Activated T-helper 1 cell treated with anti-CD3 and anti-CD28 coated beads, Interleukin-2, amount 50 U/mL, for 16 hours (primary cell): ENCODE measurements at regions not wholly inside any gene's neighbourhood (a gene's known extent, or its start where the extent isn't known, plus 50 kb on each side); places are given as distances from the start of the nearest gene placed in this dataset.

ENCODE experiments used
- DNase-seq, 2 donors: peaks; one replicate each; pipeline ENCODE4 v3.0.0-alpha.2; 2020; ENCODE audit warnings: low read depth in 1 of 2, low spot score in 1 of 2

DNA sequence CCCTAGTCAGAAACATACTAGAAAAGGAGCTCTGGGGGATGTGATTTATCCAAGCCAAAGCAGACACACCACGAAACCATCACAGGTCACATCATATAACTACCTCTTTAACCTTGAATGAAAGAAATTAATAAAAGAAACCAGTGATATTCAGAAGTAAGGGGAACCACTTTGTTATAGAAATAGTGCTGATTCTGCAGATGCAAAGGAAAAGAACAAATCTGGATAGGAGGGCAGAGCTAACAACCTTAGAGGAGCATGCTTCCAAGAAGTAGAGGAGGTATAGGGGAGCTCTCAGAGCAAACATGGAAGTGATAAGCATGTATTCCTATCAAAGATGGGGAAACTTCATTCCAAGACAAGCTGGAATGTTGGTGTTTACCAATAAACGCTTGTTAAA lies 117.0 kb upstream of the MDM1 start:
- no peak for DNase-seq

DNA sequence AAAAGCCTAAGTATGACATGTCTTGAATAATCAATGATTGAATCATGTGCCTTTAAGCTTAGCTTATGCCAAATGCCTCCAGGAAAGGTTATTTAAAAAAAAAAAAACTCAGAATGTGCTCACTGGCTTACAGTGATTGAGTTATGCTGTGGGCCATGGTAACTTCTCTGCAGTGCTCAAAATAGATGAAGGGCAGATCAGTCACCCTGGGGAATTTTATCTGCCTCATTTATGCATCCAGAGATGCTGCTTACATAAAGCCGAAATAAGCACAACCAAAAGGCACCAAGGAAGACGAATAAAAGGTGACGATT lies 118.7 kb upstream of the MDM1 start:
- no peak for DNase-seq

DNA sequence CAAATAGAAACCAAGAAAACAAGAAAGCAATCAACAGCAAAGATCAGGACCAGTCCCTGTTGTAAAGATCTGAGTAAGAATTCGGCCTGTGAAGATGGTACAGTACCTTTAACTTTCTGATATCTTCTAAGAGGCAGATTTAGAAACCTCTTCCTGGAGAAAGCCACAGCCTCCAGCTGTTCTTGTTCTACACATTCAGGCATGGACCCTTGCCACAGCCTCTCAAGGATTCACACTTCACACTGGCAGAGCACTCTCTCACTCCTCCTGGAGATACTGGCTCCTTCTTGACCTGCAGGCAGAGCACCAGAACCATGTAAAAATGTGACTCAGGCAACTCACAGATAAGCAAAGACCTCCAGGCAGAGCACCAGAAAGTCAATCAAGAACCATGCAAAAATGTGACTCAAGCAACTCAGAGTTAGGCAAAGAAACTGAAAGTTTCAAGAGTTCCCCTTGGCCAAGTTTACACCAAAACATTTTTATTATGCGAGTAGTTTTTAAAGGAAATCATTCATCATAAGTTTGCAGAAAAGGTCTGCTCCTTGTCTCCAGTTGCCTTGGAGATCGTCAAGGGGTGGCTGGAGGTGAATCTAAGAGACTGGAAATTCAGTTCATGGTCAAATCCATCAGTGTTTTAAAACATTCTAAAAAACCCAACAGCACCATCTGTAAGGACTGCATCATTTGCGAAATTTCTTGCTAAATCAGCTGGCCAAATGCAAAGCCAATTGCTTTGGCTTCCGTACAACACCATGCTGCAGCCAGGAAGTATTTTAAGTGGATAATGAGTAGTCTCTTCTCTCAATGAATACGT lies 119.3 kb upstream of the MDM1 start:
- DNase-seq, result peak in 1 of 2 donors; percentile 12

DNA sequence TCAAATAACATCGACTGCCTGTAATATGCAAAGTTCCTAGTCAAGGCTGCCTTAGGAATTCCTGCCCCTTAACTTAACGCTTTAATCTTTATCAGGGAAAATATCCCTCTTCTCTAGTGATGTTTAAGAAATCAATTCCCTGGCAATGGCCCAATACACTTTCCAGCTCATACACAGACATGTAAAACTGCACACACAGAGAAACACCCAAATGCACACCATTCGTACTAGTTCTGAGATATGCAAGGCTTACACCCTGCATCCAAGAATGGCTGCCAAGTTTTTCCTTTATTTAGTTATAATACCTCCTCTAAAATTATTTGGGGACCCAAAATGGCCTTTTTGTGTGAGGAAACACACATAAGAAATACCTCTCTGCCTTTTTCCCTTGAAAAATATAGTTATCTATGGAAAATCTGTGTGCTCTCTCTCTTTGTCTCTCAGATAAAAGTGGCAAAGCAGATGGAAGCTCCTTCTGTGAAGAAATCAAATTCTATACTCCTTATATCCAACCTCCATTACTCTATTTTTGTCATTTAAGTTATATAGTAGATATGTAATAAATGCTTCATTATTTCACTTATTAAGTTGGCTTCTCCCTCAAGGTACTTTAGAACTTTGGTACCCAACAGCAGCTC lies 120.0 kb upstream of the MDM1 start:
- no peak for DNase-seq

DNA sequence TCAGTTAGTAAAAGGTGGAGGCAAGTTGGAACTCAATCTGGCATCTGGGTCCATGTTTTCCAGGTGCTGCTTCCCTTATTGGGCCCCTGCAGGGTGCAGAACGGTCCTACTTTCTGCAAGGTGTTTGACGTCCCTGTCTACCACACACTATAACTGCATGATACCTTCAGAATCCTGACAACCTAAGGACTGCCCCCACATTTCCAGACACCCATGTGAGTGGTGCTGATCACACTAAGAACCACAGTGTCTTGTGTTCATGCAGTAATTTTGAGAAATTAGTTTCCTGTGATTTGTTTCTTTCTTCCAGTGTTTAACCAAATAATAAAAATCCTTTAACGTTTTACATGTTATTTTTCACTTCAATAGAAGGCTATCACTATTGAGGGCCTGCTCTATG lies 121.1 kb upstream of the MDM1 start:
- no peak for DNase-seq

DNA sequence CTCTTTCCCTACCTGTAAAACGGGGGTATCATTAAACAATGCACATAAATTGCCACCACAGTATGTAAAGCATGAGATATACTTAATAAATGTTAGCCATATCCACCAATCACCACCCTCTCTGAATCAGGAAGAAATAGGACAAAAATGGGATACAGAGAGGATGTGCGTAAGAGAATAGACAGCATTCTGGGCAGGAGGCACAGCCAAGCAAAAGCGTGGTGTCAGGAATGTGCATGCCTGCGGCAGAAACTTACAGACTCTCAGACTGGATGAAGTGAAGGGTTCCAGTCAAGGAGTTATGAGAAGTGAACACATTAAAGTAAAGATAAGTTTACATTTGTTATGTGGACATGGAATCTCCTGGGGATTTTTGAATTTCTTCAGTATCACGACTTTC lies 121.7 kb upstream of the MDM1 start:
- no peak for DNase-seq

DNA sequence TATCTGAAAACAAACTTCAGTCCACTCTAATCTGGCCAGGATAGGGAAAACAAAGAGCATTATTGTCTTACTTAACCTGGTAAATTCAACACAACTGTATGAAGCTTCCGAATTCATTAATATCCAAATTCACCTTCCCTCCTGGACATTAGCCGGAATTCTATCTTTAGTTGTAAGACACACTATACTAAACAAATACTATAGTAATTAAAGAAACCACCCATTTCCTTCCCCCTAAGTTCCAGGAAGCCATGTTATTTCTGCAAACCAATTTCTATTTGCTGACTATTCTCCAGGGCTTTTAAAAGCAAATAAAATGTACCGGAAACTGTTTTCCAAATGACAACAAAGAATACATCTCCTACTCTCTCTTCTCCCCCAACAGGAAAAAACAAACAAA lies 122.7 kb upstream of the MDM1 start:
- no peak for DNase-seq

DNA sequence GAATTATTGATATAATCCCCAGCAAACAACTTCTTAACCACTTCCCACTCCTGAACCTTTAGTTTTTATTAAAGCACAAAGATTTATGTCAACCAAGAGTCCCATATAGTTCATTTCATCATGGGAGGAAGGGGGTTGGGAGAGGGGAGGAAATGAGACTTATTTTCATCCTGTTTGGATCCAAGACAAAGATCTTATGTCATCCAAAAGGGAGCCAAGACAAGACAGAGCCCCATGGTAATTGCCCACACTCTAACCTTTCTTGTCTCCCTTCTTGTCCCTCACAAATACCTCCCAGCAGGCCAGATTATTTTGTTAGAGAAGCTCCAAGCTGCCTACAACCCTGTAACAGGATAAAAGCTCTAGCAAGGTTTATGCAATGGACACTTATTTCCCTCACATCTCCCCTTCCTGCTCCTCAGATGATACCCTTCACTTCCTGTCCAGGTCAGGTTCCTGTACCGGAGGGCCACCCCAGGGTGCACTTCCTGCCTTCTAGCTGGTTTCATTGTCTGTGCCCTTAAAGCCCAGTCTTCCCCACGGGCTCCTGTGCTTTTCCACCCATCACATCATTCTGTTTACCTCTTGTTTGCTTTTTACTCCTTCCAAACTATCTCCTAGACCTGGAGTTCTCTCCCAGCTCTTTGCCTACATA lies 123.7 kb upstream of the MDM1 start:
- DNase-seq, result no peak

DNA sequence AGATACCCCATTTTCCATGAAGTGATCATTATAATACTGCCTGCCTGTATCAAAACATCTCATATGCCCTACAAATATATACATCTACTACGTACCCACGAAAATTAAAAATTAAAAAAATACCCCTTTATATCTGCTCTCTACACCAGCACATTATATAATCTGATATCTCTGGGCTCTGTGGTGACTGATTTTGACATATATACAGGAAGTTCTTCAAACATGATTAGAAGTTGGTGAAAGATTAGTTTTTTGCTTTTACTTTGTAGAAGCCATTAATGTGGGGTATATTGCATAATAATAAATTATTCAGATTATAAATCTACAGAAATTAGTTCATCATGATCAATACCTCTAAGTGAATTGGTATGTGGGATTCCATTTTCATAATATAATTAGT lies 126.7 kb upstream of the MDM1 start:
- DNase-seq, result no peak

DNA sequence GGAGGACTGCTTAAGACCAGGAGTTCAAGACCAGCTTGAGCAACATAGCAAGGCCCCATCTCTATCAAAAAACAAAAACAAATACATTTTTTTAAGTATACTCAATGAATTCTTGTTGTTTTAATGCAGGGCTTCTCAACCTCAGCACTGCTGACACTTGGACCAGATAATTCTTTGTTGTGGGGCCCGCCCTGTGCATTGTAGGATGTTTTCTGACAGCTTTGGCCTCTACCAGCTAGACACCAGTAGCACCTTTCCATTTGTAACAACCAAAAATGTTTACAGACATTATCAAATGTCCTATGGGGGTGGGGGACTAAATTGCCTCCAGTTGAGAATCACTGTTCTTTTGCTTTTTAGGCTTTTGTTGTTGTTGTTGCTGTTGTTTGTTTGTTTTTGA lies 128.1 kb upstream of the MDM1 start:
- DNase-seq, result no peak

DNA sequence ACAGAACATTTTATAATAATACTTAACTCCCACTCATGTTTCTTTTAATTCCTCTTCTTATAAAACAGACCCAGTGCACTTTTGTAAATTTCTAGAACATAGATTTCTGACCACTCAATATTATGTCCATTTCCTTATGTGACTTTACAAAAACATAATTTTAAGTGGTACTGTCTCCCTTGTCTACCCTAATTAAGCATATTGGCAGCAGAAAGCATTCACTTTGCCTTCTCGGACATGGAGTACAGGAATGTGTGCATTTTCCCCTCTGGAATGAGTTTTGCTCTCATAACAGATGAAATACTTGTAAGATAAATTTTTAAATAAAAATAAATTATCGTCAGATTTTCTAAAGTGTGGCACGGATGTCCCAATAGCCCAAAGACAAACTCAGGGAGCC lies 129.5 kb upstream of the MDM1 start:
- DNase-seq, result no peak

DNA sequence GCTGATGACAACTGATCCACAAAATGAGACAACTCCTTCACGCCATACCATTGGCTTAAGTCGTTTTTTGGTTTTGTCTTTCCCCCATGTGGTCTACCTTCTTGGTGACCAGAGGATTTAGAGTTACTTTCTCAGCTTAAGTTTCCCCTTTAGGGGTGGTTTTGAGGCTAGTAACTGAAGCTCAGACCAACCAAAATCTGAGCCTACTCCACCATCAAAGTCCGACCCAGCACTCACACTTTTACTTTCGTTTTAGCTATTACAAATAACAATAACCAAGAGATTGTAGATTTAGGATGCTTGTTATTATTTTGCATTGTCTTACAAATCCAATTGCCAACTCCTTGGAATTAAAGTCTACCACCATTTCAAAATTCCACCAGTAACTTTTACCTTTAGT lies 130.6 kb upstream of the MDM1 start:
- no peak for DNase-seq

DNA sequence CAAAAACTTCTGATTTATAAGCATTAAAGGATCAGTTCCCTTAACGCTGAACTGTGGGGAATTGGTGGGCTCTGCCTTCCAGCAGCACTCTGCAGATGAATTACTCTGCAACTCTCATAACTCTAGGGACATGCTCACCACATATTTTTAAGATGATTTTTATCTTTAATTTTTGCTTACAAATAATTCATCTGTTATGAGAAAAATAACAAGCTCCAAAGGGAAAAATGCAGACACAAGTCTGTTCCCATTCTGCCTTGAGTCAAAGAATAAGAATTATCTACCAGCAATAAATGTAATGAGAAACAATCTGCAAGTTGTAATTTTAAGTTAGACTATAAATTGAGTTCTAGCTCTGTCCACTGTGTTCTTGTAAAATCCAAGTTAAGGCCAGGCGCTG lies 133.1 kb upstream of the MDM1 start:
- no peak for DNase-seq

DNA sequence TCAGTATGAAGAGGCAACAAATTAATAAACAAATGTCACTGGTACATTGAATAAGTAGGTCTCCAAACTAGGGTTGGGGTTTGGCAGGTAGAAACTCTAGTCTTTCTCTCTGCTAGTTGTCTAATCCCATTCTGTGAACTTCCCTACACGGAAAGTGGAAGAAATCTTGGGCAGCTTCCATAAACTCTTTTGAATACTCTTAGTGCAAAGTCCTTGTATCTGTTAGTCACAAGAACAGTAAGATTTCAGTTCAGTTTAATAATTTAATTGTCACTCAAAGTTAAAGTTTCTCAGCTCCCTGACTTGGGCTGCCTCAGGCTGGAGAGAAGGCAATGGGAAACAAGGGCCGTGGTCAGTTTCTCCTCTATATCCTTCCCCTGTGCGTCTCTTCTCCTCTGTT lies 135.4 kb upstream of the MDM1 start:
- DNase-seq, result no peak

DNA sequence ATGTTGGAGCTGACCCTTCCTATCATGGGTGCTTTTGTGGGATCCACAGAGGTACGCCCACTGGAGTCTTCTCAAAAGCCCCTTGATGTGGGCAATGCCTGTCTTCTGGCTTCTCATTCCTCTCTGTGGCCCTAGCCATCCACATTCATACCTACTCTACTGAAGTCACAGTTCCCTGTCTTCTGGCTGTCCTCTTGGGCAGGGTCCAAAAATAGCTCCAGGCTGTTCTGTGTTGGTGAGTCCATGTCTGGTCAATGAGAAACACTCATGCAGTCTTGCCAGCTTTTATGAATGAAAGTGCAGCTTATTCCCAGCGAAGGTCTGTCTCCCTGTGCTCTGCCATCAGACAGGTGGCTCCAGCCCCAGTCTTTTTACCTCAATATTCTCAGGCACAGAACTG lies 135.9 kb upstream of the MDM1 start:
- no peak for DNase-seq

DNA sequence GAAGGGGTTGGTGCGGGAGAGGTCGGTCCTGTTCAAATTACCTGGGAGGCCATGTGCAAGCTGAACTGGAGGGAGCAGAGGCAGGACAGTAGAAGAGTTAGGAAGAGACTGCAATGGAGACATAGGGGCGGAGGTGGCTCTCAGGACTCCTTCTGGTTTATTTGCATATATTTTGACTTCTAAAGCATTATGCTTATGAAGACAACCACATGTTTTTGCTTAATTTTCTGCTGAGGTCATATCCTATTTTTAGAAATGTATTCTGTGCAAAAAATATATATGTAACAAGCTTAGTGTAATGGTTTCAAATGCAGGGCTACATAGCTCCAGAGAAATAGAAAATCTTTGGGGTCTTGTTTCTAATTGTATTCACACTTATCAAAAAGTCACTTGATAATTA lies 137.0 kb upstream of the MDM1 start:
- no peak for DNase-seq

DNA sequence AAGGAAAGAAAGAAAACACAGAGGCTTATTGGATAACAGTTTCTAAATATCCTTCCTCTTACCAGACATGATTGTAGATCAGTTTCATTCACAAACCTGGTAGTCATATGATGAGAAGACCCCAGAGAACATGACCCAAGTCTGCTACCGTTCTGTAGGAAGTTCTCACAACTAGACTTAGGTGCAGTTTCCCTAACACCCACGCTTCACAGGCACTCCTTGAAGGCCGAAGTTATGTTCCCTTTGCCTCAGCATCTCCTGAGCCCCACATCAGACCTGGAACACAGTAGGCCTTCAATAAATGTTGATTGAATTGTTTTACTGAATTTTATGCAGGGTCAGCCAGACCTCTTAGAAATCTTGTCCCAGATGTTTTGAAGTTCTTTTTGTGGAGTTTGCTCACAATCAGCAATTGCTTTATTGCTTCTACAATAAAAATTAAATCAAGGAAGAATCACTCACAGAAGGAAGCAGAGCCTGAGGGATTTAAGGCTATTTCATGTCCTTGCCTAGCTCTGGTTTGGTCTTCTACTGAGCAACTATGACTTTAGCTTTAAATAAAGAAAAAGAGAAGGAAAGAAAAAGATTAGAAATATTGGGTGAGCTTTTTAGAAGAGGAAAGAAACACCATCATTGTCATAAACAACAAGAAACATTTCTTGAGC lies 138.6 kb upstream of the MDM1 start:
- DNase-seq, result no peak

DNA sequence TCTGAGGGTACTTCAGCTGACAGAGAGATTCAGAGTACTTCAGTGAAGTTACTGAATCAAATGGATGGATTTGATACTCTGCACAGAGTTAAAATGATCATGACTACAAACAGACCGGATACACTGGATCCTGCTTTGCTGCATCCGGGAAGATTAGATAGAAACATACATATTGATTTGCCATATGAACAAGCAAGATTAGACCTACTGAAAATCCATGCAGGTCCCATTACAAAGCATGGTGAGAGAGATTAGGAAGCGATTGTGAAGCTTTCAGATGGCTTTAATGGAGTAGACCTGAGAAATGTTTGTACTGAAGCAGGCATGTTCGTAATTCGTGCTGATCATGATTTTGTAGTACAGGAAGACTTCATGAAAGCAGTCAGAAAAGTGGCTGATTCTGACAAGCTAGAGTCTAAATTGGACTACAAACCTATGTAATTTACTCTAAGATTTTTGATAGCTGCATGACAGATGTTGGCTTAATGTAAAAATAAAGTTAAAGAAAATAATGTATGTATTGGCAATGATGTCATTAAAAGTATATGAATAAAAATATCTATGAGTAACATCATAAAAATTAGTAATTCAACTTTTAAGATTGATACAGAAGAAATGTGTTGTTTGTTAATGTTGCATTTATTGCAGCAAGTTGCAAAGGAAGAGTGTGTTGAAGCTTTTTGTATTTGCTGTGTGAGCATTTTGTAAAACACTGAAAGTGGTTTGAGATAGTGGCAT lies 136.1 kb upstream of the RAP1B start:
- no peak for DNase-seq

DNA sequence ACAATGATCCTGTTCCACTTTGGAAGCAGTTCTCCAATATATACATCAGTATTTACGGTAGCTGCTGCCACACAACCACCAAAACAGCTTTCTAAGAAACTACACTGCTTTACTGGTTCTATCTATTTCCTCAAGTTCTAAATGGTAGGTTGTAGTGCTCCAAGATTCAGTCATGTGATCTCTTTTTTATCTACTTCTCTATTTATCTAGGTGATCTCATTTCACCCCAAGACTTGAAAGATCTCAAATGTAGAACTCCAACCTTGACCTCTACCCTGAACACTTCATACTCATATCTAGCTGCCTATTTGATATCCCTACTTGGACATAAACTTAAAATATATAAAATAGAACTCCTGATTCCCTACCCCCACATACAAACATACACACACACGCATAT lies 133.9 kb upstream of the RAP1B start:
- DNase-seq, result no peak

DNA sequence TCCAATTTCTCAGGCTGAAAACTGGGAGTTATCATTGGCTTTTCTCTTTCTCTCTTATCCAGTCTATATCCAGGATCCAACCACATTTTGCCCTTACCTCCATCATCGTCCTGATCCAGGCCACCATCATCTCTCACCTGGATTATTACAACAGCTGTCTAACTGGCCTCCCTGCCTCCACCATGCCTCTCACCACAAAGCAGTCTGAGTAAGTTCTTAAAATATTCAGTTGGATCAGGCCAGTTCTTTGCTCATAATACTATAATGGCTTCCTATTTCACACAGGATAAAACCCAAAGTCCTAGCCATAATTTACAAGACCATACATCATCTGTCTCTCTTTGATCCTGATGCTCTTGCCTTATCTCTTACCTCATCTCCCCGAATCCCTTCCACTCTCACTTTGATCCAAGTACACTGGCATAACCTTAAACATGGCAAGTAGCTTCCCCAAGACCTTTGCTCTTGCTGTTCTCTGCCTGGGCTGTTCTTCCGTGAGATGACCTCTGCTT lies 133.4 kb upstream of the RAP1B start:
- DNase-seq, result no peak

DNA sequence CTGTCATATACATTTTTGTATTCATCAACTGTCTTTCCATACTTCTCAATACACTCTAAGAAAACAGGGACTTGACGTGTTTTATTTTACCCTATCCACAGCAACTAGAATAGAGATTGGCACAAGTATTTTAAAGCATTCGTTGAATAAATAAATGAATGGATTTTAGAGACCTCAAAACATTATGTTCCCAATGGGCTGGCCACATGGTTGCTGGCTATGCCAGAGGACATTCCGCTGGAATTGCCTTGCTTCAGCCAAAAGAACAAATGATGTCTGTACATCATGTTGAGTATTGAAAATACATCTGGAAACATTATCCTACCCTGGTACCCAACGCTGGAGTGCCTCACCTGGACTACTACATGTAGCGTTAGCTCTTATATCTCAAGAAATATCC lies 132.8 kb upstream of the RAP1B start:
- DNase-seq, result no peak
